GM19099 (cell line): ENCODE measurements at regions not wholly inside any gene's neighbourhood (a gene's known extent, or its start where the extent isn't known, plus 50 kb on each side); places are given as distances from the start of the nearest gene placed in this dataset.

Source experiments
- POLR2A ChIP-seq: IDR thresholded peaks from 3 replicates; pipeline ENCODE4 v1.6.1; 2011; ENCODE audit warnings: low read depth; ENCODE audit not compliant: insufficient read length; ENCODE audit errors: extremely low read depth

DNA sequence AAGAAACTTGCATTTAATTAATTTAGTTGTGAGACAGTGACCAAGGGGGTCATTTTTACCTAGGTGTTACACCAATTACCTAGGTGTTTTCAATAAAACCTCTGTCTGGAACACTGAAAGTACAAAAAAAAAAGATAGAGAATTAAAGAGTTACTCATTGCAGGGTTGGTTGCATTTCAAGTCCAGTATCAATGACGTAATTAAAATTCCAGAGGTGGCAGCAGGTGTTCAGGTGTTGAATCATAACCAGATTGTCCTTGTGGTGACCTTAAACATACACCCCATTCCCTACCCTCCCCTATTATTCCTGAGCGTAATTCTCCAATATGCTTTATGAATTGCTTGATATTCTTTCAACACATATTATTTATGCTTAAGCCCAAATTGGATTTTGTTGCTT, 352.0 kb upstream of the SLC8A1 start:
- no peak for TF ChIP-seq POLR2A

DNA sequence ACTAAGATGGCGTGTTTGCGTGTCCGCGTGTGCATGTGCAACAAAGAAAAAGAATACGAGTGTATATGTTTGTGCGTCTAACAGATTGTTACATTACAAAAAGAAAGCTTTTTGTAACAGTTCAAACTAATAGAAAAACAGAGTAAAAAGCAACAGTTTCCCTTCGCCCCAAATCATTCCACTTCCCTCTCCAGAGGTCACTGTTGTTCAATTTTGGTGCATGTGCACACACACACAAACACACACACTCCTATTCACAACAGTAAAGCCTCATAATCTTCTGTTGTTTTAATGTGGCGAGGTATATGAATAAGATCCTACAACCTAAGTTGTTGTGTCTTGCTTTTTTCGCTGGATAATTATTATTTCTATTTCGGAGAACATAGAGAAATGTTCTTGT, 357.3 kb upstream of the SLC8A1 start:
- no peak for TF ChIP-seq POLR2A

DNA sequence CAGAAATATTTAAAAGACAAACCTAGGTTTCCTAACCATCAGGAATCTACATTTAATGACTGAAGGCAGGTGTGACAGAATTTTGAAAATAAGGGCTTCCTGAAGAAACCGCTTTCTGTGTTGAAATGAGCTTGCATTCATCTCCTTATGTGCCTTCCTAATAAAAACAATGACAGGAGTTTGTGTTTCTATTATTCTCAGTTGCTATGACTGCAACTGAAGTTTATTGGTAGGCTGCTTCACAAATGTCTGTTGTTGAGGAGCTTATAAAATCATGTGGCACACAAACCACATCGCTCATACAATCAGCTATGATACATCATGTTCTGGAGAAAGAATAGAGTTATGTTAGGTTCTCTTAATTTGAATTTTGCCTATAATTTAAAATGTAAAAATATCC, 362.7 kb upstream of the SLC8A1 start:
- TF ChIP-seq POLR2A: no peak

DNA sequence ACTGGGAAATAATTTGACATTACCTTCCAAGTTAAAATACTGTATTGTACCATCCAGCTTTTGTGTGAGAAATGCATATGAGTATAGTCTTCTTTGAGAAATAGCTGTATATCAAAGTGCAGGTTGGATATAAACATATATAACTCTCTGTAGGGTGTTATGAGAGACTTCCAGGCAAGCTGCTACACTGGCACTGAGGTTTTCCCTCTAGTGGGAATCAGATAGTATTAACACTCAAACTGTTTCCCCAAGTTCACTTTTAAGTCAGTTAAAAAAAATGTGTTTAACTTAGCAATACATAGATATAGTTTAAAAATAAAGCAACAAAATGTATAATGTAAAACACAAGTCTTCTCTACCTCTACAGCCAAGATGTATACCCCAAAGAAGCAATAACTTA, 368.4 kb upstream of the SLC8A1 start:
- no peak for TF ChIP-seq POLR2A

DNA sequence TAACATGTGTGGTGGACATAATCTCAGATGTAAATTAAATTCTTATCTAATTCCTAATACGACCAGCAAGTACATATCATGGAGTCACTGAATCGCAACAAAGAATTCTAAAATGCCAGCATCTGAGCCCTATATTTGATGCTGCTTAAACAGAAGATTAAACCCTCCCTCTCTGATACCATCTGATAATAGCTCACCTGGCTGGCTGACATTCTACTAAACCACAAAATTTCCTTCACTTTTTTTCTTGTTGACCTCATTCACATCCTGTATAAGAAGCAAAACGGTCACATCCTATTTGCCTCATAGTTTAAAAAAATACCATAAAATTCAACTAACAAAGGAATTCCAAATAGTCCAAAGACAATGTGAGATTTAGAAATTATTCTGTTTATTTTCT, 371.6 kb upstream of the SLC8A1 start:
- TF ChIP-seq POLR2A: no peak

DNA sequence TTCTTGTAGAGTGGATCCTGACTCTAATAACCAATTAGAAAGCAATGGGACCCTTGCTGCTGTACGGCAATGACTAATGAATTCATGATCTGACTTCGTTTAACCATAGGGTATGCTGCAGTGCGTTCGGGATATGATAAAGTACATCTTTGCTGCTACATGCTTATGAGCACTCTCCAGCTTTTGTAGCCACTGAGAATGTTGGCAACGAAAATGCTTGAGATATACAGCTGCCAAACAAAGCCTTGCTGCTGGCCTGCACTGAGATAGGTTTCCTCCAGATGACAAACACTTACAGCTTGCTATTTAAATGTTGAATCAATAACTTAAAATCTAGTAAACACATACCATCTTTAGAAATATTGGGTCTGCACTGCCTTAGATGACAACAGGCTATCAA, 372.4 kb upstream of the SLC8A1 start:
- TF ChIP-seq POLR2A: no peak

DNA sequence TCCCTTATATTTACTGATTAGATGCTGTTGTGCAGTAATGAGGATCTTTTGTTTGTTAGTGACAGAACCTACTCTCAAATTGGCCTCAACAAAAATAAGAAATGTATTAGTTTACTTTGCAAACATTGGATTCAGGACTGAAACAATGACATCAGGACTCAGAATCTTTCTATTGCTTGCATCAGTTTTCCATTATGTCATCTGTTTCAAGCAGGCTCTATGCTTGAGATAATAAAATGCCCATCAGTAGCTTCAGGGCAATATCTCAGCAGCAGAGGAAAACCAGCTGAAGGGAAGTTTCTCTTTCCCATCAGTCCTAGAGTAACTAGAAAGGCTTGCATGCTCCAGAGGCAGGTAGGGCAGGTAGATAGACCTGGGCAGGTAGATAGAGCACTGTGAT, 375.5 kb upstream of the SLC8A1 start:
- no peak for TF ChIP-seq POLR2A

DNA sequence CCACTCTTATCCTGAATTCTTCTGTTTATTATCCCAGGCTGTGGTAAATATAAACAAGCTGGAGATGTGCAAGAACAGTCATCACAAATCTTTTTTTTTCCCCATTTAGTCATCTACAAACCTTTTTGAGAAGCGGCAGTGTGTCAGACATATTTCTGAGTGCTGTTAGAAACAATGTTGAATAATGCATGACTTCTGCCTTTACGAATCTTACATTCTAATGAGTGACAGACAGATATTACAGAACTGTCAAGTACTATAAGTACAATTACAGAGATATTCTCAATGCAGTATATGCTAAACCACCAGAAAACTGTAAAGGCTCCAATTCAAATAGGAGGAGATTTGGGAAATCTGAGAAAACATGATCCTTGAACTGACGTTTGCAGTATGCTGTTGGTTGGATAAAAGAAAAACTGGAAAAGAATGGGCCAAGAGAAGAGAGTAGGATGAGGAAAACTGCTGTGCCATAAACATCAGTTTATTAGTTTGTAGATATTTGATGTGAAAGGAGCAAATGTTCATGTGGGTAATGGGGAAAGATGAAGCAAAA, 379.5 kb upstream of the SLC8A1 start:
- no peak for TF ChIP-seq POLR2A

DNA sequence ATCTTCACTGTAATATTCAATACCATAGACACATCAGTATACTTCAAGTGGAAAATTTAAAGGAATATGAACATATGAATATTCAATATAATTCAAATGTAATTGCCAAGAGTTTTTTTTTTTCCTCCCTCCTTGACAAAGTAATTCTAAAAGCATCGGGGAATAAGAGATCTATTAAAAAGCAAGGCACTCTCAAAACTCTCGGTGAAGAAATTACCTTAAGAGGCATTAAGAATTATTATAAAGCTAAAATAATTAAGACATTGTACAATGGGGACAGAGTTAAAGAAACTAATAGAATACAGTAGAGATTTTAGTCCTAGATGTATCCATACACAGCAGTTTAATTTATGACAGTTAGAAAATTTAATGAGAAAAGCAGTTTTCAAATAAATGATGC, 390.0 kb upstream of the SLC8A1 start:
- no peak for TF ChIP-seq POLR2A

DNA sequence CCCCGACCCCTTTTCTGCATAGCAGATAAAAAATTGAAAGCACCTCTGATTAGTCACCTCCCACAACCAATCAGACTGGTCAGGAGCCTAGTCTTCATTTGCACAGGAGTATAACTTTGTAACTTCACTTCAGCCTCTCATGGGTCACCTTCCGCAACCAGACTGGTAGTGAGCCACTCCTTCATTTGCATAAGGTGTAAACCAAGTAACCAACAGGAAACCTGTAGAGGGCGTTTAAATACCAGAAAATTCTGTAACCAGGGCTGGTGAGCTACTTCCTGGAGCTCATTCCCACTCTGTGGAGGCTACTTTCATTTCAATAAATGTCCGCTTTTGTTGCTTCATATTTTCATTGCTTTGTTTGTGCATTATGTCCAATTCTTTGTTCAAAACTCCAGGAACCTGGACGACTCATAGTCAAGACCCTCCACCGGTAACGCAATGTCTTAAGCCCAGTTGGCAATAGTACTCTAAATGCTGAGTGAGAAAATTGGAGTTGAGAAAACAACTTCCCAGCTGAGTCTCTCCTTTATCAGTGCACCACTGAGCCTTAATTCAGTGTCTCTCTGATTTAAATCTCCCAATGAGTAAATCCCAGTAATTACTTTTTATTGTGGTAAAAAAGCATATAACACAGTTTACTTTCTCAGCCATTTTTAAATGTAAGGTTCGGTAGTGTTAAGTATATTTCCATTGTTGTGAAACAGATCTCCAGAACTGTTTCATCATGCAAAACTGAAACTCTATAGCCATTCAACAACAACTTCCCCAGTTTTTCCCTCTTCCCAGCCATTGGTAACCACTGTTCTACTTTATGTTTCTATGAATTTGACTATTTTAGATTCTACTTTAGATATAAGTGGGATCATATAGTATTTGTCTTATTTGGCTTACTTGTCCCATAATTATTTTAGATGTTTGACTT, 392.7 kb upstream of the SLC8A1 start:
- no peak for TF ChIP-seq POLR2A

DNA sequence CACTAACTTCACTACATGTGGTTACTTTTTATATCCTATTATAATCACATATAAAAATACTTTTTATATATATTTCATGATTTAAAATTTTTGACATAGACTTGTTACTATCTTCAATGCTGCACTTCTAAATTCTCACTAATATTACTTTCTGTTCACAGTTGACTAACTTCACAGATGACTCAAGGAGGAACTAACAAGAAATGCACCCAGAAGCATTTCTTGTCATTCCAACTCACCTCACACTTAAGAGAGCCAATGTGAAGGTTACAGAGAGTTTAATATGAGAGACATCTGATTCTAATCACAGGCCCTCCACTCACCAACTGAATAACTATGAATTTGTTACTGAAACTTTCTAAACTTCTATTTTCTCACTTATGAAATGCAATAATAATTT, 399.8 kb upstream of the SLC8A1 start:
- TF ChIP-seq POLR2A: no peak

DNA sequence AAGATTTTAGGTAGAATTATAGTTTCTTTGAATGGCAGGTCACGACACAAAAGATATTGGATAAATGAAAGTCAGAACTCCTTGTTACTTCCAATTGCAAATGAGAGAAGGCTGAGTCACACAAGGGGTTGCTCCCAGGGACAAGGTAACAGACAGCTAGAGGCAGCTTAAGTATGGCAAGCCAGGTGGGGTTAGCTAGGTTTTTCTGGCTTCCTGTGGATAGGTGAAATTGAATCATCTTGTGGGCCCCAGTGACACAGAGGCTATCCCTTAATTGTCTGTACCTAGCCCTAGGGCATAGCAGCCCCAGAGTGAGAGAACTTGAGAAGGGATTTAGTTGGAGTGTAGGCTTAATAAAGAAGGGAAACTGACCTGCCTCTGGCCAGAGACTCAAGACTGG, 407.7 kb upstream of the SLC8A1 start:
- TF ChIP-seq POLR2A: no peak

DNA sequence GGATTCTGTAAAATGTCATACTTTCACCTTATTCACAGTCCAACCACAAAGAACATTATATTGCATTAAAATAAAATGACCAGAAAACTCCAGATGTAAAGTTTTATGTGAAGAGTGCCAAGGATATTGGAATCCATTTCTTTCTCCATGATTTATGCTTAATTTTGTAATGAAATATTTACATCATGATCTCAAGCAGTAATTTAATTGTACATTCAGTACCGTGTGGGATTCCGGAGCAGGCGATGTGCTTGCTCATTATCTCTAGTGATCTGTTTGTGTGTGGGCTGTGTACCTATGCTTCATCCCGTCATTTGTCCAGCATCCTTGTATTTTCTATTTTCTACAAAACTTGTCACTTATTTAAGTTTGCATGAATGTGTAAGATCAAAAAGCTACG, 415.9 kb upstream of the SLC8A1 start:
- TF ChIP-seq POLR2A: no peak

DNA sequence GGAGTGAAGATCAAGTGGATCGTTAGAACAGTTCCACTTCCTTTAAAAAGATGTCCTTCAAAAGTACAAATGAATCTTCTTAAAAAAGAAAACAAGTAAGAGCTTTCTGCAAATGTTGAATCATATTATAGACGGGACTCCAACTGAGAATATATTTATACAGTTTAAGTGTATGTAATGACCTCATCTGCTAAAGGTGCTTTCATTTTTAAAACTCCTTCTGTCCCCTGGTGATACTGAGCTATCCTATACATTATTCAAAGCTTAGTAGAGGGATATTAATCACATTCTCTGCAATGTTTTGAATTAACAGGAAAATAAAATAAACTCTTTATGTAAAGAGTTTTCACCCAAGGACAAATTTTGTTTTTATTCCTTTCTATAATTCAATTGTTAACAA, 420.7 kb upstream of the SLC8A1 start:
- no peak for TF ChIP-seq POLR2A

DNA sequence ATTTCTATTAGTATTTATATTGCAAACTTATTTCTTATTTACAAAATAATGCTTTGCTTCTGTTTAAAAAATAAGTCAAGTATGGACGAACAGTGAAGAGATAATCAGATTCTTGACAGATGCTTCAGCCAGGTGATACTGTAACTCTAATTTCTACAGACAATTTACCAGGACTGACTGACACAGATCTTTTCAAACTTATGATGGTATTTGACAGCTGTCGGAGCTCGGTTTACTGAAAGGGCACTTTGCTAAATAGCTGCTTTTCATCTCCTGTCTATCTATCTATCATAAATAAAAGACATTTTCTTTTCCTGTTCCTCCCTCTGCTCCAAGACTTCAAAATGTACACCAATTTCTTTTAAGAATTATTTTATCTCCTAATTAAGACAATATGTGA, 422.5 kb upstream of the SLC8A1 start:
- no peak for TF ChIP-seq POLR2A

DNA sequence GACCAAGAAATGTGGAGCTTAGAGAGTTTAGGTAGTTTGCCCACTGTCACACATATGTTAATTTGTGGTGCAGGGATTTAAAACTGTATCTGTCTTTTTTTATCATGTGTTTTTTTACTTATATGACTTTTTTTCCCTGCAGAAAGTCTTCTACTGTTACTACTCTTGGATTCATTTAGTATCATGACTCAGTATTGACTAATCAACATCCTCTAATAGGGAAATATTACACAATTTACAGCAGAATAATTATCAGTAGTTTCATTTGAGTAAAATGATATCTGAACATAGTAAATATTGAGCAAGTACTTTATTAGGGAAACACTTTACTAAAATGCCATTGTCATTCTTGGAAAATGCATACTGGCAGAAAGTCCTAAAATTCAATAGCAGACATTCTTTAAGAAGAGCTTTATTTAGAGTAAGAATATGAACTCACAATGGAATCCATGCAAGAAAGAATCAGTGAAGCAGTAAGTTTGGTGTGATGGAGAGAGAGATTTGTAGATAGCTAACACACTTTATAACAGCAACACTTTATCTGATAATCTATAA, 425.9 kb upstream of the SLC8A1 start:
- no peak for TF ChIP-seq POLR2A
